SU-DHL-6 (cell line): ENCODE measurements at regions not wholly inside any gene's neighbourhood (a gene's known extent, or its start where the extent isn't known, plus 50 kb on each side); places are given as distances from the start of the nearest gene placed in this dataset.
"Not testable (repeated sequence)": the region's sequence is repeated elsewhere in the genome, so short reads cannot be mapped to it uniquely, and the experiment has no call there.

ENCODE experiments used
- H2AFZ ChIP-seq: fragments of 200-600 bp; sonication (generic); 2 replicates; pipeline ENCODE4 v1.6.1; 2014; ENCODE audit warnings: low read depth, mild to moderate bottlenecking, moderate library complexity, mixed read lengths, antibody characterized with exemption, low read length; ENCODE audit not compliant: severe bottlenecking
- H3F3A ChIP-seq: fragments of 200-600 bp; shearing (Covaris generic); 2 replicates; pipeline ENCODE4 v1.6.0; 2016; ENCODE audit warnings: antibody characterized with exemption, mild to moderate bottlenecking; ENCODE audit not compliant: insufficient read depth
- H3K27ac ChIP-seq: fragments of 200-600 bp; sonication (generic); 2 replicates; pipeline ENCODE4 v1.5.1; 2016; ENCODE audit warnings: low read depth, mild to moderate bottlenecking, low read length, moderate library complexity, mixed read lengths
- H3K27me3 ChIP-seq: fragments of 200-600 bp; sonication (generic), shearing (Covaris generic); 2 replicates; pipeline ENCODE4 v1.6.0; 2014; ENCODE audit warnings: mild to moderate bottlenecking, low read length
- H3K36me3 ChIP-seq: fragments of 200-600 bp; sonication (generic); 2 replicates; pipeline ENCODE4 v1.6.1; 2014; ENCODE audit warnings: mild to moderate bottlenecking, low read length, mixed read lengths
- H3K4me2 ChIP-seq: fragments of 300-600, 200-600 bp; shearing (Covaris generic), sonication (generic); 2 replicates; pipeline ENCODE4 v1.6.0; 2014; ENCODE audit warnings: low read length, low read depth, mild to moderate bottlenecking; ENCODE audit not compliant: poor library complexity, severe bottlenecking
- H3K4me3 ChIP-seq: fragments of 200-600 bp; sonication (generic); 2 replicates; pipeline ENCODE4 v1.5.1; 2014; ENCODE audit warnings: antibody characterized with exemption, low read length, mild to moderate bottlenecking, mixed read lengths; ENCODE audit not compliant: insufficient read depth, poor library complexity, severe bottlenecking
- H3K79me2 ChIP-seq: fragments of 200-600 bp; sonication (generic); 2 replicates; pipeline ENCODE4 v1.6.1; 2014; ENCODE audit warnings: mild to moderate bottlenecking, low read length, moderate library complexity; ENCODE audit not compliant: insufficient read depth
- H3K9ac ChIP-seq: fragments of 200-600 bp; sonication (generic); 2 replicates; pipeline ENCODE4 v1.7.0; 2014; ENCODE audit warnings: mild to moderate bottlenecking, low read length
- H3K9me2 ChIP-seq: fragments of 200-600 bp; sonication (generic); replicated peaks from 2 replicates; pipeline ENCODE4 v1.6.1; 2014; ENCODE audit warnings: low read length; ENCODE audit not compliant: insufficient read depth
- H3K9me3 ChIP-seq: fragments of 200-600 bp; sonication (generic); 2 replicates; pipeline ENCODE4 v1.6.1; 2014; ENCODE audit warnings: low read length, mixed read lengths; ENCODE audit not compliant: insufficient read depth
- H4K20me1 ChIP-seq: fragments of 200-600 bp; sonication (generic); 2 replicates; pipeline ENCODE4 v1.6.1; 2014; ENCODE audit warnings: low read depth, mild to moderate bottlenecking, antibody characterized with exemption, low read length, moderate library complexity, mixed read lengths
- CTCF ChIP-seq: fragments of 200-600 bp; sonication (generic); IDR thresholded peaks from one replicate; pipeline ENCODE4 v1.5.1; 2017; ENCODE audit warnings: antibody characterized with exemption, mild to moderate bottlenecking, low read length, moderate library complexity; ENCODE audit not compliant: insufficient read depth, poor library complexity, severe bottlenecking
- EZH2phosphoT487 ChIP-seq: fragments of 200-600 bp; sonication (generic), shearing (Covaris generic); conservative IDR thresholded peaks from 2 replicates; pipeline ENCODE4 v1.6.1; 2018; ENCODE audit warnings: mild to moderate bottlenecking, antibody characterized with exemption, low read length, moderate library complexity, mixed read lengths

GRCh38 chr12:92382383-92382878 lies 236.8 kb upstream of the BTG1 start:
- H3K9me3 ChIP-seq, result no peaks in the 10 kb centered on the region

GRCh38 chr12:92381856-92382255 lies 236.2 kb upstream of the BTG1 start:
- no peaks in the 10 kb centered on the region for H3K27me3 ChIP-seq
- no peaks in the 10 kb centered on the region for H3K9me3 ChIP-seq
- H3K4me3 ChIP-seq, result no peak overlapping the region
- H3K9ac ChIP-seq, result no peak overlapping the region
- no peaks in the 10 kb centered on the region for H3F3A ChIP-seq
- no peaks in the 10 kb centered on the region for H3K79me2 ChIP-seq
- H4K20me1 ChIP-seq, result no peaks in the 10 kb centered on the region
- H3K9me2 ChIP-seq, result no peaks in the 10 kb centered on the region
- H3K36me3 ChIP-seq, result no peaks in the 10 kb centered on the region
- H3K27ac ChIP-seq, result no peak overlapping the region
- H3K4me2 ChIP-seq, result no peak overlapping the region
- no peak overlapping the region for H2AFZ ChIP-seq
- TF ChIP-seq EZH2phosphoT487 (no peak), CTCF (no peak)

More at GRCh38 chr12:92382383-92382878, 236.8 kb upstream of the BTG1 start:
- no peaks in the 10 kb centered on the region for H3K9me2 ChIP-seq
- H3K4me2 ChIP-seq, result no peak overlapping the region
- H3K9ac ChIP-seq, result no peak overlapping the region
- H3K36me3 ChIP-seq, result no peaks in the 10 kb centered on the region
- no peaks in the 10 kb centered on the region for H3F3A ChIP-seq
- TF ChIP-seq CTCF (no peak), EZH2phosphoT487 (no peak)
- H3K79me2 ChIP-seq, result no peaks in the 10 kb centered on the region
- H3K4me3 ChIP-seq, result no peak overlapping the region
- H4K20me1 ChIP-seq, result no peaks in the 10 kb centered on the region
- no peaks in the 10 kb centered on the region for H3K27me3 ChIP-seq
- H2AFZ ChIP-seq, result no peak overlapping the region
- no peak overlapping the region for H3K27ac ChIP-seq

GRCh38 chr12:92378682-92379479 lies 233.2 kb upstream of the BTG1 start:
- H3K27me3 ChIP-seq, result no peaks in the 10 kb centered on the region
- no peak overlapping the region for H3K4me3 ChIP-seq
- no peak overlapping the region for H3K4me2 ChIP-seq
- no peaks in the 10 kb centered on the region for H3F3A ChIP-seq
- H3K9ac ChIP-seq, result no peak overlapping the region
- no peaks in the 10 kb centered on the region for H3K36me3 ChIP-seq
- H2AFZ ChIP-seq, result no peak overlapping the region
- no peaks in the 10 kb centered on the region for H3K9me3 ChIP-seq
- no peak overlapping the region for H3K27ac ChIP-seq
- TF ChIP-seq EZH2phosphoT487 (no peak), CTCF (no peak)
- no peaks in the 10 kb centered on the region for H3K9me2 ChIP-seq
- H3K79me2 ChIP-seq, result no peaks in the 10 kb centered on the region
- H4K20me1 ChIP-seq, result no peaks in the 10 kb centered on the region

DNA sequence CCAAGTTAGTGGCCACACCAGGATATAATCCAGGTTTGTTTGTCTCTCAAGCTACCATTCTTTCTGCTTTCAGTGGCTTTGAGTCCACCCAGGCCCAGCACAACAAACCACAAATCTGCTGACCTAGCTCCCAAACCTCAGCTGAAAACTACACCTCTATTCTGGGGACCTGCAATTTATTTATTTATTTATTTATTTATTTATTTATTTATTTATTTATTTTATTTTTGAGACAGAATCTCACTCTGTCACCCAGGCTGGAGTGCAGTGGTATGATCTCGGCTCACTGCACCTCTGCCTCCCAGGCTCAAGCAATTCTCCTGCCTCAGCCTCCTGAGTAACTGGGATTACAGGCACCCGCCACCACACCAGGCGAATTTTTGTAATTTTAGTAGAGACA lies 229.9 kb upstream of the BTG1 start:
- not testable (repeated sequence) for H3F3A ChIP-seq, H3K9me2 ChIP-seq, H3K36me3 ChIP-seq, H3K4me3 ChIP-seq, H3K79me2 ChIP-seq, H4K20me1 ChIP-seq, H2AFZ ChIP-seq, H3K9me3 ChIP-seq, H3K4me2 ChIP-seq, H3K27ac ChIP-seq, H3K27me3 ChIP-seq, H3K9ac ChIP-seq
